ENCODE measurements at regions not wholly inside any gene's neighbourhood (a gene's known extent, or its start where the extent isn't known, plus 50 kb on each side); places are given as distances from the start of the nearest gene placed in this dataset.

DNA sequence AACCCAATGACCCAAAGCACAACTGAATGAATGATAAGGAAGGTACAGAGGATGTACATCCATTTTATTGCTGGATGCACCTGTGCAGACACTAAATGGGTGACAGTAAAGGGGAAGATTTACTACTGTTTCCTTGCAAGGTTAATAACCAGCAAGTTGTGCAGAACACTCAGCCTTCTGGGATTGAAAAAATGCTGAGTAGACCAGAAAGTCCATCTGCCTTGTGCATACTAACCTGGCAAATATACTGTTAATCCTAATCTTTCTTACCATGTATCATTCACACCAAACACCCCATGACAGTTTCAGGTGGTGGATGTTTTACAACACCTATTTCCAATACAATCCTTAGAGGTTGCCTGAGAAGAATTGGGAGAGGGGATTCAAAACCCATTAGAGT lies 814.1 kb upstream of the NRXN1 start:
- no peaks in the 10 kb centered on the region for H3K9me3 ChIP-seq (ENCODE audit: low read depth, low read length, poor library complexity, severe bottlenecking)
- intact Hi-C loops (cut with micrococcal nuclease; ENCODE audit: unreplicated experiment), result no loop called here
- TF ChIP-seq EZH2 (IDR thresholded peaks at IDR 0.05; ENCODE audit: borderline replicate concordance, low read depth, low read length, poor library complexity, severe bottlenecking), result no peak
- TF ChIP-seq, protein P1, sequence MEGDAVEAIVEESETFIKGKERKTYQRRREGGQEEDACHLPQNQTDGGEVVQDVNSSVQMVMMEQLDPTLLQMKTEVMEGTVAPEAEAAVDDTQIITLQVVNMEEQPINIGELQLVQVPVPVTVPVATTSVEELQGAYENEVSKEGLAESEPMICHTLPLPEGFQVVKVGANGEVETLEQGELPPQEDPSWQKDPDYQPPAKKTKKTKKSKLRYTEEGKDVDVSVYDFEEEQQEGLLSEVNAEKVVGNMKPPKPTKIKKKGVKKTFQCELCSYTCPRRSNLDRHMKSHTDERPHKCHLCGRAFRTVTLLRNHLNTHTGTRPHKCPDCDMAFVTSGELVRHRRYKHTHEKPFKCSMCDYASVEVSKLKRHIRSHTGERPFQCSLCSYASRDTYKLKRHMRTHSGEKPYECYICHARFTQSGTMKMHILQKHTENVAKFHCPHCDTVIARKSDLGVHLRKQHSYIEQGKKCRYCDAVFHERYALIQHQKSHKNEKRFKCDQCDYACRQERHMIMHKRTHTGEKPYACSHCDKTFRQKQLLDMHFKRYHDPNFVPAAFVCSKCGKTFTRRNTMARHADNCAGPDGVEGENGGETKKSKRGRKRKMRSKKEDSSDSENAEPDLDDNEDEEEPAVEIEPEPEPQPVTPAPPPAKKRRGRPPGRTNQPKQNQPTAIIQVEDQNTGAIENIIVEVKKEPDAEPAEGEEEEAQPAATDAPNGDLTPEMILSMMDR (conservative IDR thresholded peaks at IDR 0.05; ENCODE audit: low read depth, low read length), result no peak
- H3K27ac ChIP-seq (ENCODE audit: low read depth, low read length, poor library complexity, severe bottlenecking), result no peak overlapping the region
- DNase-seq (ENCODE audit: low spot score), result no peak
- POLR2A ChIA-PET (ENCODE audit: low non-redundant PET), result no interaction called here
- no peak overlapping the region for H3K4me3 ChIP-seq (ENCODE audit: low read depth, low read length, poor library complexity, severe bottlenecking)
- H3K27me3 ChIP-seq (replicated peaks; ENCODE audit: insufficient read depth, low read depth, low read length, poor library complexity), result no peaks in the 10 kb centered on the region
- no TSS peak for BruUV-seq (replicated peaks)
- no peaks in the 10 kb centered on the region for H3K36me3 ChIP-seq (ENCODE audit: insufficient read depth, low read length, poor library complexity, severe bottlenecking)
- CTCF ChIA-PET, result no interaction called here
- no peaks in the 10 kb centered on the region for H3K4me1 ChIP-seq (ENCODE audit: insufficient read depth, low read length, poor library complexity, severe bottlenecking)

DNA sequence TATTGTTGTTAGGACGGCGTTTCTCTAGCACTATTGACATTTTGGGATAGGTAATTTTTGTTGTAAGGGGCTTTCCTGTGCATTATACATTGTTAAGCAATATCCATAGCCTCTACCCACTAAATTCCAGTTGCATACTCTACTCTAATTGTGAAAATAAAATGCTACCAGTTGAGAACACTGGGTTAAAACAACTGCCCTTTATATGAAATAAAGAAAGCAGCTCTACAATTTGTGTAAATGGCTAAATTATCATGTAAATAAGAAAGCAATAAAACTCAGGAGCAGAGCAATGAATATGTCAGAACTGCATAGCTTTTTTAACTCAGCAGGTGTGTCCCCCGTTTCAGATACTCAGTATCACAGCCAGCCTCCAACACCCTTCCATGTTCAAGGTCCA lies 812.7 kb upstream of the NRXN1 start:
- intact Hi-C loops (cut with micrococcal nuclease; ENCODE audit: unreplicated experiment), result no loop called here
- Histone ChIP-seq H3K27me3 (replicated peaks; ENCODE audit: insufficient read depth, low read depth, low read length, poor library complexity) (no peaks in the 10 kb centered on the region), H3K36me3 (ENCODE audit: insufficient read depth, low read length, poor library complexity, severe bottlenecking) (no peaks in the 10 kb centered on the region), H3K27ac (ENCODE audit: low read depth, low read length, poor library complexity, severe bottlenecking) (no peak overlapping the region), H3K4me3 (ENCODE audit: low read depth, low read length, poor library complexity, severe bottlenecking) (no peak overlapping the region), H3K9me3 (ENCODE audit: low read depth, low read length, poor library complexity, severe bottlenecking) (no peaks in the 10 kb centered on the region), H3K4me1 (ENCODE audit: insufficient read depth, low read length, poor library complexity, severe bottlenecking) (no peaks in the 10 kb centered on the region)
- no peak for DNase-seq (ENCODE audit: low spot score)
- ChIA-PET CTCF (no interaction called here), POLR2A (ENCODE audit: low non-redundant PET) (no interaction called here)
- TF ChIP-seq, protein P1 (conservative IDR thresholded peaks at IDR 0.05; ENCODE audit: low read depth, low read length), result no peak
- no peak for TF ChIP-seq EZH2 (IDR thresholded peaks at IDR 0.05; ENCODE audit: borderline replicate concordance, low read depth, low read length, poor library complexity, severe bottlenecking)
- no TSS peak for BruUV-seq (replicated peaks)

DNA sequence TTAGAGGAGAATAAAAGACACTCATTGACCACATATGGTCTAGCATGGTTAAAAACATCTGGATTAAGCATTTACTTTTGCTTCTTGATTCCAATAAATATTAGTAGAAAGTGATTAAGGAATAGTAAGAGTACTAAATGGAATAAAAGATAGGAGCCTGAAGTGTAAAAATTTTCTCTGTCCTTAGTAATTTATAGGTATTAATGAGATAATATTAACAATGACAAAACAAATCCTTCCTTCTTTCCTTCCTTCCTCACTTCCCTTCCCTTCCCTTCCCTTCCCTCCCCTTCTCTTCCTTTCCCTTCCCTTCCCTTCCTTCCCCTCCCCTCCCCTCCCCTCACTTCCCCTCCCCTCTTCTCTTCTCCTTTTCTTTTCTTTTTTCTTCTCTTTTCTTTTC lies 797.5 kb upstream of the NRXN1 start:
- Histone ChIP-seq H3K27ac (ENCODE audit: low read depth, low read length, poor library complexity, severe bottlenecking) (no peak overlapping the region), H3K36me3 (ENCODE audit: insufficient read depth, low read length, poor library complexity, severe bottlenecking) (no peaks in the 10 kb centered on the region), H3K27me3 (replicated peaks; ENCODE audit: insufficient read depth, low read depth, low read length, poor library complexity) (peaks cover 9% of the 10 kb centered on the region), H3K4me3 (ENCODE audit: low read depth, low read length, poor library complexity, severe bottlenecking) (no peak overlapping the region), H3K4me1 (ENCODE audit: insufficient read depth, low read length, poor library complexity, severe bottlenecking) (no peaks in the 10 kb centered on the region), H3K9me3 (ENCODE audit: low read depth, low read length, poor library complexity, severe bottlenecking) (no peaks in the 10 kb centered on the region)
- CTCF ChIA-PET, result no interaction called here
- DNase-seq (ENCODE audit: low spot score), result no peak
- POLR2A ChIA-PET (ENCODE audit: low non-redundant PET), result no interaction called here
- BruUV-seq (replicated peaks), result no TSS peak
- intact Hi-C loops (cut with micrococcal nuclease; ENCODE audit: unreplicated experiment), result no loop called here
- TF ChIP-seq, protein P1 (conservative IDR thresholded peaks at IDR 0.05; ENCODE audit: low read depth, low read length), result no peak
- no peak for TF ChIP-seq EZH2 (IDR thresholded peaks at IDR 0.05; ENCODE audit: borderline replicate concordance, low read depth, low read length, poor library complexity, severe bottlenecking)
